Loucy (cell line): ENCODE measurements at regions not wholly inside any gene's neighbourhood (a gene's known extent, or its start where the extent isn't known, plus 50 kb on each side); places are given as distances from the start of the nearest gene placed in this dataset.

Source experiments
- CTCF ChIP-seq: fragments of 200-600 bp; sonication (generic); conservative IDR thresholded peaks from 2 replicates; pipeline ENCODE4 v1.5.1; 2014; ENCODE audit warnings: mild to moderate bottlenecking, antibody characterized with exemption, low read length
- EZH2phosphoT487 ChIP-seq: fragments of 200-600 bp; IDR thresholded peaks from 2 replicates; pipeline ENCODE4 v1.6.1; 2018; ENCODE audit warnings: antibody characterized with exemption, mild to moderate bottlenecking, moderate library complexity, borderline replicate concordance

GRCh38 chr1:36571106-36571505, 88.4 kb upstream of the CSF3R start:
- TF ChIP-seq CTCF, result no peak
- TF ChIP-seq EZH2phosphoT487, result no peak
